GM21381 (cell line): ENCODE measurements at regions not wholly inside any gene's neighbourhood (a gene's known extent, or its start where the extent isn't known, plus 50 kb on each side); places are given as distances from the start of the nearest gene placed in this dataset.

Experiments
- ATAC-seq: cut with Tn5 transposase; IDR thresholded peaks from one replicate; pipeline ENCODE4 v1.9.1; 2021; ENCODE audit warnings: mild to moderate bottlenecking, moderate library complexity; ENCODE audit not compliant: unreplicated experiment

DNA sequence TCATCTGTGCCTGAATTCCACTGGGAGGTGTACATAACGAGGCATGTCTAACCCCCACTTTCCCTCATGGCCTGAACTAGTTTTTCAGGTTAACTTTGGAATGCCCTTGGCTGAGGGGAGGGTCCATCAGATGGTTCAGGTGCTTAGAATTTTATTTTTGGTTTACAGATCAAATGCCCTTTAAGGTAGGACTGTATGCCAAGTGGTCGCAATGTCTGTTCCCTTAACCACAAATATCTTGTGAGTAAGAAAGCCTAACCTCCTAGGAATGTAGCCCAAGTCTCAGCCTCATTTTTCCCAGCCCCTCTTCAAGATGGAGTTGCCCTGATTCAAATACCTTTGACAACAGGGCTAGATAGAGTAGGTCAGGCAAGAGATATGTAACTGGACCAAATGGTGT is 78.4 kb downstream of the RNASET2 start:
- no peak for ATAC-seq

DNA sequence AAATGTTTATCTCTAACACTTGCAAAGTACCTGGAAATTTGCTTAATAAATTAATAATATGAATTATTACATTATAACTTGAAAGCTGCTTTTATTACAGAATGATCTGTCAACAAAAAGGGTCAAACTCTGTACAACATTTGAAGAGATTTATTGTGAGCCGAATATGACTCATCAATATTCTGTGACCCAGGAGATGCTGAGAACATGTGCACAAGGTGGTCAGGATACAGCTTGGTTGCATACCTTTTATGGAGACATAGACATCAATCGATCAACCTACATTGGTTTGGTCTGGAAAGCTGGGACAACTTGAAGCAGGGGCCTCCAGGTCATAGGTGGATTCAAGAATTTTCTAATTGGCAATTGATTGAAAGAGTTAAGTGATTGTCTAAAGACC is 79.0 kb downstream of the RNASET2 start:
- no peak for ATAC-seq

DNA sequence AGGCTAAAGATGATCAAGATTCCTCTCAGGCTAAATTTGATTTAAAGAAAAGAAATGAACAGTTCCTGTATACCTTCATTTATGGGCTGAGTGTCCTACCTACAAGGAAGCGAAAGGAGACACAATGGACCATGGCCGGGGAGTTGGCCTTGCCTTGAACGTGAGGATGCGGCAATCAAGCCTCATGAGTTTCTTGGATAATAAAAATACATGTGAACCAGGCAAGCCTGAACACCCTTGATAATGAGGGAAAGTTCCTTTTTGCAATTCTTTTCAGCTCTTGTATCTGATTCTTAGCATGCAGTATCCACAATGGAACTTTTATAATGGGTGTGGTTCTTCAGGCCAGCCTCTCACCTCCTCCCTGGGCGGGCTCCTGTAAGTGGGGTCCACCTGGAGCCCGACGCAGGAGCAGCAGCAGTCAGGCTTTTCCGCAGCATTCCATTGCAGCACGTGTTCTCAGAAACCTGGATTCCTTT is 83.8 kb downstream of the RNASET2 start:
- ATAC-seq, result no peak

DNA sequence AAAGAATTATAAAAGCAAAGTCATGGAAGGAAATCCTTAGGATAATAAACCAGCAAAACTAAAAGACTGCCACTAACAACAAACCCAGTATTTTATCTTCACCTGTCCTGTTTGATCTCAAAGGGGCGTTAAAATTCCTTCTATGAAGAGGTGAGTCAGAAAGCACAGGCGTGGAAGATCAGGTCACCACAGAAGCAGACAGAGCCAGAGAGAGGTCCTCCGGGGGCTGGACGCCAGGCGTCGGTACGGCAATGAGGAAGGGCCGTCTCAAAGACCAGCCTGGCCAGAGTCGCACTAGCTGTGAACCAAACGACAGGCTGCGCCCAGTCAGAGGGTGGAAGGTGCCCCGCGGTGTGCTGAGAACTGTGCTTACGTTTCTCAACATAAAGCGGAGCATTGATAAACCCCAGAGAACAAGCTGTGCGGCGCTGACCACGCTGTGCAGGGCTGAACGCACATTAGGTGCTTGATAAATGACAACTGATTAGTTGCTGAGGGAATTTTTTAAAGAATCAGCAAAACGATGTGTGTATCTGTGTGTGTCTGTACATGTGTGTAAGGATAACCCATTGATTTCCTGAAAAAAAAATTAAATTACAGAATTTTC is 85.6 kb downstream of the RNASET2 start:
- ATAC-seq, result no peak

DNA sequence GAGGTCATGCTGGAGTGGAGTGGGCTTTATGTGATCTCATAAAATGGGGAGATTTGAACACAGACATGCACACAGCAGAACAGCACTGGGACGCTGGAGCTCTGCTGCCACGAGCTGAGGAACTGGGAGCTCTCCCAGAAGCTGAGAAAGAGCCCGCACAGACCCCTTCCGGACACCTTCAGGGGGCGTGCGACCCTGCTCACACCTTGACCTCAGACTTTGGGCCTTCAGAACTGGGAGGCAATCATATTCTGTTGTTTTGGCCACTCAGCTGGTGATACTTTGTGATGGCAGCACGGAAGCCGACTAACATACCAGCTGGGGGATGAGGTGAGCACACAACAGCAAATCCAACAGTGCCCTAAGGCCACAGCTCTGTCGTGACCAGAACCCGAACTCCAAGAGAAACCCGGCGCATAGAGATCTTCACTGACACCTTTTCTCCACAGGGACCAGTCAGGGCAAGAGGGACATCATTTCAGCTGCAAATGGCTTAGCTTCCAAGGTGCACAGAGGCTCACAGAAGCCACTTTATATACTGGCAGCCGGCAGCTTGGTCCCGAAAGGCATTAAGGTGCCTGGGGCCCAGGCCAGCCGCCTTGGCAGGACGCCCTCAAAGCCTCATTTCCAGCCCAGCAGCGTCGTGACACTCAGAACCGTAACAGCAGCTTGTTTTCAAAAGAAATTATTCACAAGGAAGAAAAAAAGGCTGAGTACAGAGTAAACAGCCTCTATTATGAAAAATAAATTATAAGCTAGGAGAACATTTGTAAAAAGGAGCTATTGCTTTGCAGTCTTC is 89.3 kb downstream of the RNASET2 start:
- no peak for ATAC-seq

DNA sequence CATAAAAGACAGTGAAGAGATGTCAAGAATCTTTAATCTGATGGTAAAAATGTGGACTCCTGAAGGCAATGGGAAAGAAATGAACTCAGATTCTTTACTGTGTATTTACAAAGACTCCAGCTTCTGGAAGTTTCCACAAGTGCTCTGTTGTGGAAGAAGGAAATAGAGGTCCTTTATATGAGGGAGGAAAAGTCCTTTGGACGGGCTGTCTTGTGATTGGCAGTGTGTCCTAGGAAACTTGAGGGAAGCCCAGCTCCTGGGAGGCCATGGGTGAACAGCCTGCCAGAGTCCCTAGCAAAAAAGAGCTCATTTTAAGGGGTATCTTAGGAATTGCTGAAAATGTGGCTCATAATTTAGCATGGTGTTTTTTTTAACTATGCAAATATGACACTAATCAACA is 92.0 kb downstream of the RNASET2 start:
- no peak for ATAC-seq

DNA sequence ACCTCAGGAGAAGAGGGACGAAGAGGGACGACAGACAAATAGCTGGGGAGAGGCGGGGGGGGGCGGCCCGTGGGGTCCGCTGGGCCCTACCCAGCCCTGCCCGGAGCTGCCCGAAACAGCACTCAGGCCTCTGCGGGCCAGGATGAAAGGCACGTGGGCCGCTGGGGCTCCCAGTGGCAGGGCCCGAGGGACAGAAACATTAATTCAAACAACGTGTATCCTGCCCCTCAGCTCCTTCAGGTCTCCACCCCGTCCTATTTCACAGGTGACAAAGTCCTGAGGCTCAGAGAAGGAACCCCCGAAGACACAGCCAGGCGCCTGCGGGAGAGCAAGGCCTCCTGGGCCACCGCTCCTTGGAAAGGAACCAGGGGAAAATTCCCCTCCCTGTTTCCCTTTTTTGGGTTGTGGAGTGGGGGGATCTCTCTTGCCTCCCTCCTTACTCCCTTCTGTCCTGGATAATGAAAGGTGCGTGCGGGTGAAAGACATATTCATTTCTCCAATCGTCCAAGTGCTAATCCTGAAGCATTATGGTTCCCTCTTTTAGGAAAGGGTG is 93.3 kb downstream of the RNASET2 start:
- peak; percentile 20 for ATAC-seq

DNA sequence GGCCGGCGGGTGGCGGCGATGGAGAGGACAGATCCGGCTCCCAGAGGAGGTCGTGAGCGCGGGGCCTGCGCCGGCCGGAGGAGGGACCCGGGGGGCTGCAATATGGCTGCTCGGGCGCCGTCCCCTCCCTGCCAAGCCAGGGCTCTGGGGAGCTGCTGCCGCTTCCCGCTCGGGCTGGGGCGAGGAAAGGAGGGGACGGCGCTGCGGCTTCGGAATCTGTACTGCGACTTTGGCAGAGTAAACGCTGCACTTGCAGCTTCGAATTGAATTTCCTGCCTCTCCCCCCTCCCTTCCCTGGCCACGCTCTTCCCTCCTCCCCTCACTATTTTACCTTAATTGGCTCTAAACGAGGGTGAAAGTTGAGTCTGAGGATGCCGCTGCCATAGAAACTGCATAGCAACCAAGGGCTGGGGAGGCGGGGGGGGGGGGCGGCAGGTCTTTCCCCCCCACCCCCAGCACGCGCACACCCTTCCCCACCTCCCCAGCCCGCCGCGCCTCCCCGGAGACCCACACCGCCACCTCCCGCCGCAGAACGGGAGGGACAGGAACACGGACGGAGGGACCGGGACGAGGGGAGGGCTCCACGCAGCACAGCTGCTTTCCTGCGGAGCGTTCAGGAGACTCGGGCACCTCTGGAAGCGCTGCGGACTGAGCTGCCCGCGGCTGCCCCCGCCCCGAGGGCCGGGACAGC is 93.9 kb downstream of the RNASET2 start:
- peak; percentile 46 for ATAC-seq

DNA sequence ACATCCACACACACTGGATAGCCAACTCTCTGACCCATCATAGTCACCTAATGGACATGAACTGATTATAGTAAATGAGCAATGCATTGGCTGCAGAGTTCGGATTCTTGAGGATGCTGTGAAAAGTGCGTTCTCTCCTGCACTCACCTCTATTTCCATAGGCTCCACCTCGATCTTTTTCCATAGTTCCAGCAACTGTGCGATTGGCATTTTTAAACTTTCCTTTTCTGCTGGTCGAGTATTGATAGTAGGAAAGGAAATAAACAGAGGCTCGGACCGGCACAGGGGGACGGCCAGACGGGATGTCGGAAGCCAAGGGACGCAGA is 94.4 kb downstream of the RNASET2 start:
- ATAC-seq, result no peak

DNA sequence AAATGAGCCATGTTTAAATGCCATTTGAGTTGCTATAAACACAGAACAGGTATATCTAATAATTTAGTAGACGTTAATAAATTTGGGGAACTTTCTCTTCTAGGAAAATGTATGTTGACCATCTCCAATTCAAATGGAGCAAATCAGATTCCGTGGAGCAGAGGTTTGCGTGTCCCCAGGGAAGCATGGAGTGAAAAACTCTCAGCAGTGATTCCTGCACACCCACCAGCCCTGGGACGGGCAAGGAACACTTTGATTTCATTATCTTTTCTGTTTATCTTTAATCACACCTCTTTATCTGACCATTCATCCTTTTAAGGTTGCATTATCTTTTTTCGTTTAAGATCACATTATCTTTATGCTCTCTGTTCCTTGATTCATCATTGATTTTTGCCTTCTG is 95.0 kb downstream of the RNASET2 start:
- no peak for ATAC-seq

DNA sequence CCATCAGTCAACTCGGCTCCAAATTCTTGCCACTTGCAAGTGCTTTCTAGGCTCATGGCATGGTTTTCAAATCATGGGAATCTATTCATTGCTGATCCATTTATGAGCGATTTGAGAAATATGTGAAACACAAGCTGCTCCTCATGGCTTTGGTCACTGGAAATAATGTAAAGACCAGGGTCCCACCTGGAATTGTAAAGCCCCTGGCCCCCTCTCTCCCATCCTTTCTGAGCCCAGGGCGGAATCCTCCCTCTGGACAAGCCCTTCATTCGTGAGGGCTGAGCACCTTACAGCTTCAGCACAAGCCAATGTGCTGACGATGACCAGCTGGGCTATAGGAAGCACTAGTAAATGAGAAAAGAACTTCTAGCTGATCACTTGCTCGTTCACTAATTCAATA is 96.0 kb downstream of the RNASET2 start:
- ATAC-seq, result no peak

DNA sequence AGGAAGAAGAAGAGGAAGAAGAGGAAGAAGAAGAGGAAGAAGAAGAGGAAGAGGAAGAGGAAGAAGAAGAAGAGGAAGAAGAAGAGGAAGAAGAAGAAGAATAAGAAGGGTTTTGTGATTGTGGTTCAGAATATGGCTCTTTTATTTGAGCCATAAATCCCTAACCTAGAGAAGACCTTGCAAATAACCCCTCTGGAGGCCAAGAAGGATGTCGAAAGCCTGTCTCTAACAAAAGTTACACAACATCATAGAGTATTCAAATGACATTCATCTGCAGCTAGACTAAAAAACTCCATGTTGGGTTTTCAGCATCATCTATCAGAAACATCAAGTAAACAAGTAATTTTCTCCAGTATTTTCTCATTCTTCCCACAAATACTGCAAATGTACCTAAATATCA is 100.9 kb downstream of the RNASET2 start:
- no peak for ATAC-seq

DNA sequence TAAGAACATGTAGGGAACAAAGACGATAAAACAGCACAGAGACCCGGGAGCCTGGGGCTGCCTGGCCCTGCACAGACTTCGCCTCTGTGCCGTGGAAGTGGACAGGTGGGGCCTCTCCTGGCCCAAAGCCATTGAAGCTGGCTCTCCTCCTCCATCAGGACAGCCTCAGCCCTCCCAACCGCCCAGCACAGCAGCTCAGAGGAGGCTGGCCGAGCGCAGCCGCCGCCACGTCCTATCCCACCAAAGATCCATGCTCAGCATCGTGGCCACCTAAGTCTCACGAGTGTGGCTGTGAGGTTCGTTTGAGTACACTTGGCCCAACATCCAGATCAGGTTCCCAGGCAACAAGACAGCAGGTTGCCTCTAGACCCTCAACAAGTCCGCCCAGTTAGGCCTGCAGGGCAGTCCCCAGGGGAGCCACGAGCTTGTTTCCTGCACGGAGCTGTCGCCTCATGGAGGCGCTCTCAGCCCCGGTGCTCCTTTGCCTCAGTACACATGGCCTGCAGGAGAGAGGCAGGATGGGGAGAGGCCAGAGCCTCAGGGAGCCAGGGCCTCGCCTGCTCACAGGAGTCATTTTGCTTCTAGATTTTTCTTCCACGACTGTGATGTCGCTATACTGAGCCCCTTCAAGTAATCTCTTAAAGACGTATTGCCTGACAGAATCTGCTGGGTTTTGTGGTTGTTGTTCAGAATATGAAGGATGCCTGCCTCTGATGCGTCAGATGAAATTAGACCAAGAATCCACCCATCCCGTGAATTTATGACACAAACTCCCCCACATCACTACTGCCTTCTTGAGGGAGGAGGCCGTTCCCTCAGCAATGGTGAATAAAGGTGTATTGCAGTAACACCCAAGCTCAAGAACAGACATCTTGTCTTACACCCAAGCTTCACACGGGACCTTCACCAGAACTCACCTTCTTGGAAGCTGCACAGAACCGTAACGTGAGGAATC is 102.7 kb downstream of the RNASET2 start:
- no peak for ATAC-seq

DNA sequence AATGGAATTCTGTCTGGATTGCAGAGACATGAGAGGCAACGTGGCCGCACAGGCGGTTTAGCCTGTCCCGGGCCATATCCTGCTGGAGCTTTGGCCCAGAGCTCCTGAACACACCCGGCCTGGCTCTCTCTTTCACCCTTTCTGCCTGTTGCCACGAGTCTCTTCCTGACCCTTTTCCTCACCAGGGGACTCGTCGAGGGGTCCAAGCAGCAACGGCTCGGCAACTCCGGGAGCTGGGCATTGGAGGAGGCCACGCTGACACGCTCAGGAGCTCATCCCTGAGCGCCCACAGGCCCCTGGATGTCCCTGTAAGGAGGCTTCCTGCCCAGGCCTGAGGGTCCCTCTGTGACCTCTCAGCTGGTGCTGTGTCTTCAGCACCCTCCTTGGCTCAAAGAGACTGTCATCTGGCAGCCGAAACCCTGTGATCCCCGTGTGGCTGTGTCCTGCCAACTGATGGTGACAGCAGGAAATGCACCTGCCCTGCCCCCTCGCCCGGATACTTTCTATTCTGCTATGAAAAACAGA is 103.8 kb downstream of the RNASET2 start:
- no peak for ATAC-seq

DNA sequence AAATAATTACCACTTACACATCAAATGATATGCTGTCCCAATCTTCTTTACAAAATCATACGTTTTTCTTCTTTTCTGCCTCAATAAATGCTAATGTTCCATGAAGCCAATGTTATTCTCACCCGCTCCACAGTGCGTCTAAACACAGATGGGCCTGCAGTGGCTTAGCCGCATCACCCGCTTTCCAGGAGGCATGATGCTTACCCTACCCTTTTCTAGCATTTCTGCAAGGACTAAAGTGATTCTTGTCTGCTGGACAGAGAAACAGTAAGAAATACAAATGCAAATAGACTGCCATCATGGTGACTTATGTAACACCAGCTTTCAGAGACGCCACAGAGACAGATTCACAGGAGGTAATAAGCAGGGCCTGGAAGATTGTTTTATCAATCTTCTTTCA is 104.4 kb downstream of the RNASET2 start:
- no peak for ATAC-seq

DNA sequence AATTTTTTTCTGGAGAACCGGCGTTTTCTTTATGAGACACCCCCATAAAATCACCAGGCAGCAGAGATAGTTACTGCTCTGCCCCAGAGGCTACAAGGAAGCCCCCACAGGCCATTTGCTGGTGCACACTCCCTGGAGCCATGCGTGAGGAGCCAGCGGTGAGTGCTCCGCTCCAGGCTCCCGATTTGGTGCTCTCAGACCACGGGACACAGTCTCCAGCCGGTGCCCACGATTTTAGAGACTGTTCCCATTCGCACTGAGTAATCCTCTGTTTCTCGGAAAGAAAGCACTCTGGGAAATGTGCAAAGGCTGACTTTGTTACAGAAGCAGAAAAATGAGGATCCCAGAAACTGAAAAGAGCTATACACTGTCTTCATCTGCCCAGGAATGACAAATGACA is 104.9 kb downstream of the RNASET2 start:
- ATAC-seq, result no peak

DNA sequence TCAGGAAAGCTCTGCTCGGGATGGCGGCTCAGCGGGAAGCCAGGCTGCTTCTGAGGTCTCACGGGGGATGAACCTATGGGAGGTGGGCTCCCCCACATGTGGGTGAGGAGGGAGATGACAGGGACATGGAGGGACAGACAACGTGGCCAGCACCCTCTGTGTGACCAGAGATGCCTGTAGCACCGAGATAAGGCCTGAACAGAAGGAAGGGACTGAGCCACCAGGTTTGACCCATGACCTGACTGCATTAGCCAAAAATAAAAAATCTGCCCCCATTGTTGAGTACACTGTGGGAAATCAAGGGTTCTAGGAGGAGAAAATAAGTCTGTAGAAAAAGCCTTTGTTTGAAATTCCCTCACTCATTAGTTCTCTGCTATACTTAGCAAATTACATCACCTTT is 105.7 kb downstream of the RNASET2 start:
- ATAC-seq, result no peak

DNA sequence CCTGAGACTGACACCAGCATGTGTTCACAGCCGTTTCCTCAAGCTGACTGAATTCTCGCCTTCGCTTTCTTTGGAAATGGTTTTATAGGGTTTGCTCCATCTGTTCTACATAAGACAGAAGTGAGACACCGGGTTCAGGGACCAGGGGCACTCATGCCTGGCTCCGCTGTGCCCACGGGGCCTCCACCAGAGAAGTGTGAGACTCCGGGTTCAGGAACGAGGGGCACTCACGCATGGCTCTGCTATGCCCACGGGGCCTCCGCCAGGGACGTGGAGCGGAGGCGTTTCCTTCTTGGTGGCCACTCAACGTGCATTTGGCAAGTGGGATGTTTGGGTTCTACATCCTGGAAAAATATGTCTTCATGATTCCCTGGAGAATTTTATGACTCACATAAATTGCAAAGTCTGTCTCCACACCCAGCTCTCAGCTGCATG is 106.6 kb downstream of the RNASET2 start:
- no peak for ATAC-seq

DNA sequence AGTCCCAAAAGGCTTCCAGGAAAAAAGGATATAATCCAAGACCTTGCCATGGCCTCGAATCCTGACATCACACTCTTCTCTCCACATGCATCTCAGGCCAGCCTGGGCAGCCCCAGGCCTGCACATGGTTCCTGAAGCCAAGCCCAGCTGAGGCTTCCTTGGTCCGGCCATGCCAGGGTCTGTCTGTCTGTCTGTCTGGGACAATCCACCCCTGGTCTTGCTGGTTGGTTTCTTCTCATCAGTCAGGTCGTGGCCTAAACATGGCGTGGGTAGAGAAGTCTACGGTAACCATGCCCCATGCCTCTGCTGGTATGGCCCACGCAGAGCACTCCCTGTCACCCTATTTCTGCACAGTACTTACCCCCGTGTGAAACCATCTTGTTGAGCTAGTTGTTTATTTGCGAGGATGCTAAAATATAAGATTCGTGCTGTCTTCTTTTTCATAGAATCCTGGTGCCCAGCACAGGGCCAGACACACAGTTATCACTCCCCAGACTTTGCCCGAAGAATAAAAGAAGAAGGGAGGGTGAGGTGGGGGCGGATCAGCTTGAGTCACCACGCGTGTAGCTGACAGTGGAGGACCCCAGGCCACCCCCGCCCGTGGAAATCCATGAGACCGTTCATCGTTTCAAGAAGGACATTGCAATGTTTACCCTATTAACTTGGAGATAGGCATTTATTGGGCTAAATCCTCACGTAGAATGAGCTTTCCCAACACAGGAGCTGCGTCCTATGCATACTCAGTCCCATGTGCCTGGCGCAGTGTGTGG is 107.2 kb downstream of the RNASET2 start:
- no peak for ATAC-seq
